GM12891 (cell line): ENCODE measurements at regions not wholly inside any gene's neighbourhood (a gene's known extent, or its start where the extent isn't known, plus 50 kb on each side); places are given as distances from the start of the nearest gene placed in this dataset.

Source experiments
- POLR2A ChIP-seq: IDR thresholded peaks from 2 replicates; pipeline ENCODE4 v1.6.1; 2011; ENCODE audit warnings: low read depth, low read length, control low read depth
- SPI1 ChIP-seq: IDR thresholded peaks from 2 replicates; pipeline ENCODE4 v1.6.1; 2011; ENCODE audit warnings: low read depth, low read length, control low read depth

DNA sequence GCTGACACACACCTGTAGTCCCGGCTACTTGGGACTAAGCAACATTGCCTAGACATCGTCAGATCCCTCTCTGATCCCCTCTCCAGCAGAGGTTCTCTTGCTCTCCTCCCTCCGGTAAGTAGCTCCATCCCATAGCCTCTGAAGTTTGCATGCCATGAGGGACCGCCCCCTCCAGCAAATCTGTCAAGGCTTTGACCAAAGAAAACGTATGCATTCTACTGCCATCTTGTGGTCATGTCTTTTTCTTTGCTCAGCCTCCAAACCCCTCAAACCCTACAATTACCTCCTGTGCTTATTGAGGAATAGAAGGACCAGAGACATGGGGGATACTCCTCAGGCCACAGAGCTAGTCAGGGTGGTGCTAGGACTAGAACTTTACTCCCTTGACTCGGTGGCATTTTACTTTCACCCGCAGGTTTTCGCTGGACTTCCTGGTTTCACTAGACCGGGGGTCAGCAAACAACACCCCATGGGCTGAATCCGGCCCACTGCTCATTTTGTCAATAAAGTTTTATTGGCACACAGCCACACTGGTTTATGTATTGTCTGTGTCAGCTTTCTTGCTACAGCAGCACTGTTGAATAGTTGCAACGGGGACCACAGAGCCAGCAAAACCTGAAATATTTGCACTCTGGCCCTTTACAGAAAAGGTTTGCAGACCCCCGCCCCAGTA is 202.6 kb upstream of the FOXK1 start:
- TF ChIP-seq SPI1, result no peak
- TF ChIP-seq POLR2A, result no peak
